GM23338 (cell line): ENCODE measurements at regions not wholly inside any gene's neighbourhood (a gene's known extent, or its start where the extent isn't known, plus 50 kb on each side); places are given as distances from the start of the nearest gene placed in this dataset.

Experiments used
- CTCF ChIP-seq, 2 experiments: fragments of 200-600 bp in 1 of 2; sonication (generic) in 1 of 2; conservative IDR thresholded peaks; 2 replicates each; pipeline versions ENCODE4 v1.5.1 to v1.6.1; 2016 to 2017; ENCODE audit warnings: antibody characterized with exemption in 2 of 2, low read depth in 2 of 2, mild to moderate bottlenecking in 2 of 2, moderate library complexity in 1 of 2
- EZH2 ChIP-seq: fragments of 200-600 bp; sonication (generic); IDR thresholded peaks from one replicate; pipeline ENCODE4 v1.8.0; 2017; ENCODE audit warnings: antibody characterized with exemption, mild to moderate bottlenecking, low read depth; ENCODE audit not compliant: unreplicated experiment
- EZH2phosphoT487 ChIP-seq: fragments of 200-600 bp; sonication (generic); IDR thresholded peaks from one replicate; pipeline ENCODE4 v1.8.1; 2018; ENCODE audit warnings: antibody characterized with exemption; ENCODE audit not compliant: unreplicated experiment
- JUNB ChIP-seq: IDR thresholded peaks from one replicate; pipeline ENCODE4 v1.6.1; 2016; ENCODE audit warnings: antibody characterized with exemption; ENCODE audit not compliant: unreplicated experiment
- POLR2AphosphoS5 ChIP-seq: IDR thresholded peaks from 2 replicates; pipeline ENCODE4 v1.6.1; 2016; ENCODE audit warnings: antibody characterized with exemption, low read depth
- TF ChIP-seq, protein P1 (sequence below): IDR thresholded peaks from one replicate; pipeline ENCODE4 v1.6.1; 2018; ENCODE audit warnings: antibody characterized with exemption; ENCODE audit not compliant: unreplicated experiment

- TF ChIP-seq CTCF (conservative IDR thresholded peaks at IDR 0.05; ENCODE audit: low read depth in 2 of 2) (no peak), EZH2 (no peak), POLR2AphosphoS5 (no peak), JUNB (no peak), EZH2phosphoT487 (no peak)
- TF ChIP-seq, protein P1, sequence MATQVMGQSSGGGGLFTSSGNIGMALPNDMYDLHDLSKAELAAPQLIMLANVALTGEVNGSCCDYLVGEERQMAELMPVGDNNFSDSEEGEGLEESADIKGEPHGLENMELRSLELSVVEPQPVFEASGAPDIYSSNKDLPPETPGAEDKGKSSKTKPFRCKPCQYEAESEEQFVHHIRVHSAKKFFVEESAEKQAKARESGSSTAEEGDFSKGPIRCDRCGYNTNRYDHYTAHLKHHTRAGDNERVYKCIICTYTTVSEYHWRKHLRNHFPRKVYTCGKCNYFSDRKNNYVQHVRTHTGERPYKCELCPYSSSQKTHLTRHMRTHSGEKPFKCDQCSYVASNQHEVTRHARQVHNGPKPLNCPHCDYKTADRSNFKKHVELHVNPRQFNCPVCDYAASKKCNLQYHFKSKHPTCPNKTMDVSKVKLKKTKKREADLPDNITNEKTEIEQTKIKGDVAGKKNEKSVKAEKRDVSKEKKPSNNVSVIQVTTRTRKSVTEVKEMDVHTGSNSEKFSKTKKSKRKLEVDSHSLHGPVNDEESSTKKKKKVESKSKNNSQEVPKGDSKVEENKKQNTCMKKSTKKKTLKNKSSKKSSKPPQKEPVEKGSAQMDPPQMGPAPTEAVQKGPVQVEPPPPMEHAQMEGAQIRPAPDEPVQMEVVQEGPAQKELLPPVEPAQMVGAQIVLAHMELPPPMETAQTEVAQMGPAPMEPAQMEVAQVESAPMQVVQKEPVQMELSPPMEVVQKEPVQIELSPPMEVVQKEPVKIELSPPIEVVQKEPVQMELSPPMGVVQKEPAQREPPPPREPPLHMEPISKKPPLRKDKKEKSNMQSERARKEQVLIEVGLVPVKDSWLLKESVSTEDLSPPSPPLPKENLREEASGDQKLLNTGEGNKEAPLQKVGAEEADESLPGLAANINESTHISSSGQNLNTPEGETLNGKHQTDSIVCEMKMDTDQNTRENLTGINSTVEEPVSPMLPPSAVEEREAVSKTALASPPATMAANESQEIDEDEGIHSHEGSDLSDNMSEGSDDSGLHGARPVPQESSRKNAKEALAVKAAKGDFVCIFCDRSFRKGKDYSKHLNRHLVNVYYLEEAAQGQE = no peak
These were observed 404.7 kb upstream of the DAB2 start for GRCh38 chr5:39829441-39829840.
